ENCODE measurements at regions not wholly inside any gene's neighbourhood (a gene's known extent, or its start where the extent isn't known, plus 50 kb on each side); places are given as distances from the start of the nearest gene placed in this dataset.

GRCh38 chr16:66069587-66069986 is 296.9 kb upstream of the CDH5 start:
- Histone ChIP-seq H2BK12ac (ENCODE audit: low read depth, low read length) (no peak overlapping the region), H2BK15ac (ENCODE audit: low read length) (no peak overlapping the region), H4K5ac (ENCODE audit: insufficient read length, low read depth, low read length) (no peak overlapping the region), H3K79me2 (ENCODE audit: control insufficient read depth in 1 of 2, insufficient read depth in 2 of 2, low read length in 2 of 2) (no peaks in the 10 kb centered on the region), H3K14ac (ENCODE audit: insufficient read length) (no peak overlapping the region), H4K8ac (ENCODE audit: extremely low read depth, insufficient read depth, low read length) (no peak overlapping the region), H3K23me2 (ENCODE audit: low read depth, low read length) (no peaks in the 10 kb centered on the region), H3K23ac (ENCODE audit: insufficient read length) (no peak overlapping the region), H3K27me3 (replicated peaks in 1 of 4; ENCODE audit: control insufficient read depth in 3 of 4, extremely low read depth in 1 of 4, insufficient read depth in 3 of 4, low read length in 3 of 4) (no peaks in the 10 kb centered on the region), H3K27ac (ENCODE audit: low read depth, low read length) (no peak overlapping the region), H3K36me3 (ENCODE audit: control insufficient read depth in 2 of 4, insufficient read depth in 4 of 4, low read length in 3 of 4) (no peaks in the 10 kb centered on the region), H2AK5ac (ENCODE audit: low read depth, low read length) (no peak overlapping the region), H3K4me3 (ENCODE audit: extremely low read depth in 1 of 4, insufficient read depth in 2 of 4, low read depth in 3 of 4, low read length in 4 of 4) (no peak overlapping the region), H3K9me3 (ENCODE audit: insufficient read depth in 2 of 2, low read depth in 1 of 2, low read length in 1 of 2) (no peaks in the 10 kb centered on the region), H3K18ac (ENCODE audit: extremely low read depth, low read length) (no peak overlapping the region), H3K4me1 (replicated peaks in 1 of 4; ENCODE audit: control insufficient read depth in 3 of 4, insufficient read depth in 4 of 4, low read length in 3 of 4) (peaks cover 0 to 2% (median 0%) of the 10 kb centered on the region in 4 experiments; a peak in 2 of 7 replicates), H2AFZ (ENCODE audit: low read length) (no peak overlapping the region), H2BK5ac (ENCODE audit: low read depth, low read length) (no peak overlapping the region), H4K91ac (replicated peaks; ENCODE audit: insufficient read length, low read length) (no peak overlapping the region), H3K4me2 (ENCODE audit: insufficient read depth in 1 of 2, low read depth in 2 of 2, low read length in 2 of 2) (no peak overlapping the region), H3K4ac (replicated peaks; ENCODE audit: insufficient read length, low read depth, low read length) (no peak overlapping the region), H2BK20ac (ENCODE audit: low read length) (no peak overlapping the region), H3K79me1 (ENCODE audit: low read depth, low read length) (no peaks in the 10 kb centered on the region), H4K20me1 (replicated peaks in 1 of 2; ENCODE audit: control insufficient read depth in 1 of 2, insufficient read depth in 2 of 2, low read length in 2 of 2) (no peaks in the 10 kb centered on the region), H3K56ac (replicated peaks; ENCODE audit: insufficient read length, low read depth, low read length) (no peak overlapping the region), H3K9ac (replicated peaks in 1 of 4; ENCODE audit: extremely low read depth in 1 of 4, low read depth in 3 of 4, low read length in 3 of 4) (no peak overlapping the region), H2BK120ac (replicated peaks; ENCODE audit: low read depth, low read length) (no peak overlapping the region)
- CTCF ChIA-PET (ENCODE audit: partially characterized antibody): no interaction called here
- WGBS, 2 experiments (ENCODE audit: extremely low coverage in 1 of 2, insufficient coverage in 1 of 2, insufficient read length in 1 of 2, insufficient replicate concordance in 2 of 2, low coverage in 1 of 2, low lambda C conversion rate in 2 of 2, missing lambda C conversion rate in 1 of 2): 88% methylated on average over 3 of the region's 3 CpGs; no CpG with 5 or more reads in 1 of the 2 experiments
- POLR2A ChIA-PET (ENCODE audit: partially characterized antibody): no interaction called here
- DNase-seq (ENCODE audit: low read depth in 1 of 2, low spot score in 2 of 2) (no peak), FAIRE-seq (no peak)
- no peak for TF ChIP-seq RNF2 (IDR thresholded peaks at IDR 0.05; ENCODE audit: borderline replicate concordance, low read depth, low read length, missing control alignments, poor library complexity, severe bottlenecking)
- TF ChIP-seq HDAC6 (IDR thresholded peaks at IDR 0.05; ENCODE audit: low read depth, low read length): no peak
- no peak for TF ChIP-seq TBP (IDR thresholded peaks at IDR 0.05; ENCODE audit: low read depth, low read length)
- no peak for TF ChIP-seq GABPA (IDR thresholded peaks at IDR 0.05; ENCODE audit: borderline replicate concordance, insufficient read depth, low read length)

All from H1 (cell line).